Right forelimb (tissue), 1 donor: ENCODE measurements at regions not wholly inside any gene's neighbourhood (a gene's known extent, or its start where the extent isn't known, plus 50 kb on each side); places are given as distances from the start of the nearest gene placed in this dataset.
"Not testable (repeated sequence)": the region's sequence is repeated elsewhere in the genome, so short reads cannot be mapped to it uniquely, and the experiment has no call there.

ENCODE experiments used
- DNase-seq: peaks from one replicate; pipeline ENCODE4 v3.0.0-alpha.2; 2018

- no peak for DNase-seq
Measured at GRCh38 chr2:204370172-204370718, 175.0 kb upstream of the PARD3B start.

- no peak for DNase-seq
Measured at GRCh38 chr2:204373942-204374341, 171.3 kb upstream of the PARD3B start.

GRCh38 chr2:204380141-204380881, 165.0 kb upstream of the PARD3B start:
- DNase-seq: no peak

- no peak for DNase-seq
Measured at GRCh38 chr2:204386668-204387067, 158.6 kb upstream of the PARD3B start.

- DNase-seq: no peak
Measured at GRCh38 chr2:204389120-204389519, 156.2 kb upstream of the PARD3B start.

GRCh38 chr2:204389856-204390255, 155.4 kb upstream of the PARD3B start:
- no peak for DNase-seq

GRCh38 chr2:204395539-204395938, 149.7 kb upstream of the PARD3B start:
- DNase-seq: no peak

- DNase-seq: no peak
Measured at GRCh38 chr2:204401114-204401513, 144.2 kb upstream of the PARD3B start.

GRCh38 chr2:204407204-204408014, 137.9 kb upstream of the PARD3B start:
- no peak for DNase-seq

GRCh38 chr2:204412782-204413181, 132.5 kb upstream of the PARD3B start:
- not testable (repeated sequence) for DNase-seq

- DNase-seq: no peak
Measured at GRCh38 chr2:204415406-204416181, 129.7 kb upstream of the PARD3B start.

GRCh38 chr2:204416236-204416635, 129.0 kb upstream of the PARD3B start:
- DNase-seq: no peak

GRCh38 chr2:204425821-204426220, 119.5 kb upstream of the PARD3B start:
- no peak for DNase-seq

GRCh38 chr2:204428675-204429074, 116.6 kb upstream of the PARD3B start:
- no peak for DNase-seq

GRCh38 chr2:204431529-204431928, 113.7 kb upstream of the PARD3B start:
- no peak for DNase-seq

- no peak for DNase-seq
Measured at GRCh38 chr2:204432196-204432595, 113.1 kb upstream of the PARD3B start.

GRCh38 chr2:204434660-204435462, 110.4 kb upstream of the PARD3B start:
- DNase-seq: no peak

- no peak for DNase-seq
Measured at GRCh38 chr2:204436230-204436629, 109.0 kb upstream of the PARD3B start.

GRCh38 chr2:204437408-204437807, 107.9 kb upstream of the PARD3B start:
- no peak for DNase-seq

- no peak for DNase-seq
Measured at GRCh38 chr2:204437815-204438756, 107.2 kb upstream of the PARD3B start.

GRCh38 chr2:204441316-204441715, 104.0 kb upstream of the PARD3B start:
- DNase-seq: no peak
